ENCODE measurements at regions not wholly inside any gene's neighbourhood (a gene's known extent, or its start where the extent isn't known, plus 50 kb on each side); places are given as distances from the start of the nearest gene placed in this dataset.
A peak's percentile ranks its signal among the peaks of the same experiment; 100 is the strongest.

- peak in 1 of 2 experiments; percentile 48 for DNase-seq (ENCODE audit: low read depth in 1 of 2, low spot score in 2 of 2)
- TF ChIP-seq CTBP2 (IDR thresholded peaks at IDR 0.05; ENCODE audit: borderline replicate concordance, insufficient read depth, insufficient read length, low read length) (no peak), SP4 (IDR thresholded peaks at IDR 0.05; ENCODE audit: low read length) (no peak), RAD21 (IDR thresholded peaks at IDR 0.05 in 1 of 2, conservative IDR thresholded peaks at IDR 0.05 in 1 of 2; ENCODE audit: low read depth in 2 of 2, low read length in 2 of 2) (peak; percentile 47 to 50), JUND (IDR thresholded peaks at IDR 0.05; ENCODE audit: low read length) (no peak), TBP (IDR thresholded peaks at IDR 0.05; ENCODE audit: low read depth, low read length) (no peak)
- TF ChIP-seq, protein P1, sequence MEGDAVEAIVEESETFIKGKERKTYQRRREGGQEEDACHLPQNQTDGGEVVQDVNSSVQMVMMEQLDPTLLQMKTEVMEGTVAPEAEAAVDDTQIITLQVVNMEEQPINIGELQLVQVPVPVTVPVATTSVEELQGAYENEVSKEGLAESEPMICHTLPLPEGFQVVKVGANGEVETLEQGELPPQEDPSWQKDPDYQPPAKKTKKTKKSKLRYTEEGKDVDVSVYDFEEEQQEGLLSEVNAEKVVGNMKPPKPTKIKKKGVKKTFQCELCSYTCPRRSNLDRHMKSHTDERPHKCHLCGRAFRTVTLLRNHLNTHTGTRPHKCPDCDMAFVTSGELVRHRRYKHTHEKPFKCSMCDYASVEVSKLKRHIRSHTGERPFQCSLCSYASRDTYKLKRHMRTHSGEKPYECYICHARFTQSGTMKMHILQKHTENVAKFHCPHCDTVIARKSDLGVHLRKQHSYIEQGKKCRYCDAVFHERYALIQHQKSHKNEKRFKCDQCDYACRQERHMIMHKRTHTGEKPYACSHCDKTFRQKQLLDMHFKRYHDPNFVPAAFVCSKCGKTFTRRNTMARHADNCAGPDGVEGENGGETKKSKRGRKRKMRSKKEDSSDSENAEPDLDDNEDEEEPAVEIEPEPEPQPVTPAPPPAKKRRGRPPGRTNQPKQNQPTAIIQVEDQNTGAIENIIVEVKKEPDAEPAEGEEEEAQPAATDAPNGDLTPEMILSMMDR (IDR thresholded peaks at IDR 0.05; ENCODE audit: control extremely low read depth in 1 of 3, insufficient read depth in 1 of 3, low read depth in 1 of 3, low read length in 3 of 3), result peak in 2 of 3 experiments; percentile 39 to 73; a peak in 3 of 4 replicates
- TF ChIP-seq, protein P2, sequence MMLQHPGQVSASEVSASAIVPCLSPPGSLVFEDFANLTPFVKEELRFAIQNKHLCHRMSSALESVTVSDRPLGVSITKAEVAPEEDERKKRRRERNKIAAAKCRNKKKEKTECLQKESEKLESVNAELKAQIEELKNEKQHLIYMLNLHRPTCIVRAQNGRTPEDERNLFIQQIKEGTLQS (IDR thresholded peaks at IDR 0.05; ENCODE audit: insufficient read depth, low read depth, low read length), result no peak
- TF ChIP-seq, protein P3, sequence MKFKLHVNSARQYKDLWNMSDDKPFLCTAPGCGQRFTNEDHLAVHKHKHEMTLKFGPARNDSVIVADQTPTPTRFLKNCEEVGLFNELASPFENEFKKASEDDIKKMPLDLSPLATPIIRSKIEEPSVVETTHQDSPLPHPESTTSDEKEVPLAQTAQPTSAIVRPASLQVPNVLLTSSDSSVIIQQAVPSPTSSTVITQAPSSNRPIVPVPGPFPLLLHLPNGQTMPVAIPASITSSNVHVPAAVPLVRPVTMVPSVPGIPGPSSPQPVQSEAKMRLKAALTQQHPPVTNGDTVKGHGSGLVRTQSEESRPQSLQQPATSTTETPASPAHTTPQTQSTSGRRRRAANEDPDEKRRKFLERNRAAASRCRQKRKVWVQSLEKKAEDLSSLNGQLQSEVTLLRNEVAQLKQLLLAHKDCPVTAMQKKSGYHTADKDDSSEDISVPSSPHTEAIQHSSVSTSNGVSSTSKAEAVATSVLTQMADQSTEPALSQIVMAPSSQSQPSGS (IDR thresholded peaks at IDR 0.05; ENCODE audit: low read length), result no peak
- H3K4me3 ChIP-seq (ENCODE audit: extremely low read depth in 1 of 4, insufficient read depth in 2 of 4, low read depth in 3 of 4, low read length in 4 of 4), result no peak overlapping the region
- H3K18ac ChIP-seq (ENCODE audit: extremely low read depth, low read length), result no peak overlapping the region
- no peak overlapping the region for H3K27ac ChIP-seq (ENCODE audit: low read depth, low read length)
- H3K23me2 ChIP-seq (ENCODE audit: low read depth, low read length), result 0 out of 2 replicates have a peak, but pooled peaks cover 1% of the 10 kb centered on the region
- H3K79me2 ChIP-seq (ENCODE audit: control insufficient read depth in 1 of 2, insufficient read depth in 2 of 2, low read length in 2 of 2), result no peaks in the 10 kb centered on the region
- H4K20me1 ChIP-seq (replicated peaks in 1 of 2; ENCODE audit: control insufficient read depth in 1 of 2, insufficient read depth in 2 of 2, low read length in 2 of 2), result no peaks in the 10 kb centered on the region
- no peak overlapping the region for H3K4ac ChIP-seq (replicated peaks; ENCODE audit: insufficient read length, low read depth, low read length)
- POLR2A ChIA-PET (ENCODE audit: partially characterized antibody), result no interaction called here
- no peak overlapping the region for H3K56ac ChIP-seq (replicated peaks; ENCODE audit: insufficient read length, low read depth, low read length)
- CTCF ChIA-PET (ENCODE audit: partially characterized antibody), result interaction anchor here (0.7 to 3.5 kb wide), 38 partner anchors 11 to 1348 kb away, joined by 3 to 26 read pairs (median 4); no protein-coding TSS in a partner anchor
- 93% methylated on average over 1 of the region's 1 CpG; no CpG with 5 or more reads in 1 of the 2 experiments for WGBS, 2 experiments (ENCODE audit: extremely low coverage in 1 of 2, insufficient coverage in 1 of 2, insufficient read length in 1 of 2, insufficient replicate concordance in 2 of 2, low coverage in 1 of 2, low lambda C conversion rate in 2 of 2, missing lambda C conversion rate in 1 of 2)
- no peak overlapping the region for H2BK12ac ChIP-seq (ENCODE audit: low read depth, low read length)
- H2BK120ac ChIP-seq (replicated peaks; ENCODE audit: low read depth, low read length), result no peak overlapping the region
- H4K8ac ChIP-seq (ENCODE audit: extremely low read depth, insufficient read depth, low read length), result no peak overlapping the region
- no peaks in the 10 kb centered on the region for H3K79me1 ChIP-seq (ENCODE audit: low read depth, low read length)
- no peaks in the 10 kb centered on the region for H3K36me3 ChIP-seq (ENCODE audit: control insufficient read depth in 2 of 4, insufficient read depth in 4 of 4, low read length in 3 of 4)
- H3K4me1 ChIP-seq (replicated peaks in 1 of 4; ENCODE audit: control insufficient read depth in 3 of 4, insufficient read depth in 4 of 4, low read length in 3 of 4), result no peaks in the 10 kb centered on the region
- H2BK20ac ChIP-seq (ENCODE audit: low read length), result no peak overlapping the region
- no peak overlapping the region for H3K9ac ChIP-seq (replicated peaks in 1 of 4; ENCODE audit: extremely low read depth in 1 of 4, low read depth in 3 of 4, low read length in 3 of 4)
- no peaks in the 10 kb centered on the region for H3K9me3 ChIP-seq (ENCODE audit: insufficient read depth in 2 of 2, low read depth in 1 of 2, low read length in 1 of 2)
- no peak overlapping the region for H2BK15ac ChIP-seq (ENCODE audit: low read length)
- H2AFZ ChIP-seq (ENCODE audit: low read length), result no peak overlapping the region
- H2AK5ac ChIP-seq (ENCODE audit: low read depth, low read length), result no peak overlapping the region
- no peaks in the 10 kb centered on the region for H3K27me3 ChIP-seq (replicated peaks in 1 of 4; ENCODE audit: control insufficient read depth in 3 of 4, extremely low read depth in 1 of 4, insufficient read depth in 3 of 4, low read length in 3 of 4)
- no peak overlapping the region for H4K91ac ChIP-seq (replicated peaks; ENCODE audit: insufficient read length, low read length)
- H3K4me2 ChIP-seq (ENCODE audit: insufficient read depth in 1 of 2, low read depth in 2 of 2, low read length in 2 of 2), result no peak overlapping the region
- H4K5ac ChIP-seq (ENCODE audit: insufficient read length, low read depth, low read length), result no peak overlapping the region
- H3K14ac ChIP-seq (ENCODE audit: insufficient read length), result no peak overlapping the region
- H3K23ac ChIP-seq (ENCODE audit: insufficient read length), result no peak overlapping the region
- no peak overlapping the region for H2BK5ac ChIP-seq (ENCODE audit: low read depth, low read length)
- peak; percentile 89 for FAIRE-seq
Observed at GRCh38 chr1:101506541-101507164, 269.8 kb downstream of the S1PR1 start.
